Caco-2 (cell line): ENCODE measurements at regions not wholly inside any gene's neighbourhood (a gene's known extent, or its start where the extent isn't known, plus 50 kb on each side); places are given as distances from the start of the nearest gene placed in this dataset.

ENCODE experiments used
- BruUV-seq: library from RNA; stranded (reverse); fragments of 400-500 nt; replicated peaks from 2 replicates; lab custom pipeline; 2021; lab: Mats Ljungman, UMichigan
- CTCF ChIA-PET: fragments of 300-600 bp; sonication (Branson Sonifier 250); formaldehyde crosslinking; loops from one replicate; lab custom pipeline; 2022; ENCODE audit warnings: antibody characterized with exemption; lab: Charles Lee
- POLR2A ChIA-PET: fragments of 300-600 bp; sonication (Branson Sonifier 250); formaldehyde crosslinking; loops from one replicate; lab custom pipeline; 2022; ENCODE audit warnings: antibody characterized with exemption; lab: Charles Lee
- DNase-seq, 2 experiments: peaks; one replicate each; pipeline versions ENCODE4 v3.0.0 to v3.0.0-alpha.2; 2020 to 2022
- H3K27me3 ChIP-seq: replicated peaks from 2 replicates; pipeline ENCODE4 v1.6.0; 2011; ENCODE audit warnings: low read length; ENCODE audit not compliant: control insufficient read depth, insufficient read depth
- H3K36me3 ChIP-seq: 2 replicates; pipeline ENCODE4 v1.5.1; 2011; ENCODE audit warnings: low read length; ENCODE audit not compliant: control insufficient read depth, insufficient read depth
- H3K4me1 ChIP-seq: fragments of 250-450 bp; sonication (Bioruptor Pico); 2 replicates; pipeline ENCODE4 v1.5.1; 2020; ENCODE audit warnings: mild to moderate bottlenecking
- H3K4me3 ChIP-seq: 2 replicates; pipeline ENCODE4 v1.5.1; 2011; ENCODE audit warnings: low read depth, mild to moderate bottlenecking, control low read depth, low read length
- H3K9me3 ChIP-seq: fragments of 250-450 bp; sonication (Bioruptor Pico); 2 replicates; pipeline ENCODE4 v1.5.1; 2020; ENCODE audit warnings: mild to moderate bottlenecking, moderate library complexity
- H3K27ac Mint-ChIP-seq: one replicate; pipeline ENCODE4 v1.8.0; 2022; ENCODE audit warnings: mixed read lengths; ENCODE audit not compliant: unreplicated experiment
- H3K27me3 Mint-ChIP-seq: one replicate; pipeline ENCODE4 v1.8.0; 2022; ENCODE audit warnings: mixed read lengths; ENCODE audit not compliant: insufficient read depth, unreplicated experiment
- H3K36me3 Mint-ChIP-seq: one replicate; pipeline ENCODE4 v1.8.0; 2022; ENCODE audit warnings: mild to moderate bottlenecking, mixed read lengths; ENCODE audit not compliant: insufficient read depth, unreplicated experiment
- H3K4me1 Mint-ChIP-seq: one replicate; pipeline ENCODE4 v1.8.0; 2022; ENCODE audit warnings: low read depth, mixed read lengths; ENCODE audit not compliant: unreplicated experiment
- H3K4me3 Mint-ChIP-seq: one replicate; pipeline ENCODE4 v1.8.0; 2022; ENCODE audit warnings: mild to moderate bottlenecking, moderate library complexity, mixed read lengths; ENCODE audit not compliant: unreplicated experiment
- H3K9me3 Mint-ChIP-seq: one replicate; pipeline ENCODE4 v1.8.0; 2022; ENCODE audit warnings: mixed read lengths; ENCODE audit not compliant: unreplicated experiment
- intact Hi-C: fragments of 100-400 bp; cut with micrococcal nuclease; formaldehyde crosslinking; loops from one replicate; pipeline ENCODE4 v1.10.0; 2022; ENCODE audit not compliant: unreplicated experiment
- TF ChIP-seq, protein P1 (sequence below), 2 experiments: fragments of 200-600 bp in 1 of 2; IDR thresholded peaks; 1 replicate in 1 of 2; 2 replicates in 1 of 2; pipeline versions ENCODE4 v1.5.1 to v1.8.0; 2011 to 2022; ENCODE audit warnings: antibody characterized with exemption in 1 of 2, control low read depth in 1 of 2, inconsistent platforms in 1 of 2, low read depth in 1 of 2, low read length in 1 of 2, mild to moderate bottlenecking in 1 of 2, moderate library complexity in 1 of 2; ENCODE audit not compliant: insufficient read depth in 1 of 2, severe bottlenecking in 1 of 2, unreplicated experiment in 1 of 2

- TF ChIP-seq, protein P1, sequence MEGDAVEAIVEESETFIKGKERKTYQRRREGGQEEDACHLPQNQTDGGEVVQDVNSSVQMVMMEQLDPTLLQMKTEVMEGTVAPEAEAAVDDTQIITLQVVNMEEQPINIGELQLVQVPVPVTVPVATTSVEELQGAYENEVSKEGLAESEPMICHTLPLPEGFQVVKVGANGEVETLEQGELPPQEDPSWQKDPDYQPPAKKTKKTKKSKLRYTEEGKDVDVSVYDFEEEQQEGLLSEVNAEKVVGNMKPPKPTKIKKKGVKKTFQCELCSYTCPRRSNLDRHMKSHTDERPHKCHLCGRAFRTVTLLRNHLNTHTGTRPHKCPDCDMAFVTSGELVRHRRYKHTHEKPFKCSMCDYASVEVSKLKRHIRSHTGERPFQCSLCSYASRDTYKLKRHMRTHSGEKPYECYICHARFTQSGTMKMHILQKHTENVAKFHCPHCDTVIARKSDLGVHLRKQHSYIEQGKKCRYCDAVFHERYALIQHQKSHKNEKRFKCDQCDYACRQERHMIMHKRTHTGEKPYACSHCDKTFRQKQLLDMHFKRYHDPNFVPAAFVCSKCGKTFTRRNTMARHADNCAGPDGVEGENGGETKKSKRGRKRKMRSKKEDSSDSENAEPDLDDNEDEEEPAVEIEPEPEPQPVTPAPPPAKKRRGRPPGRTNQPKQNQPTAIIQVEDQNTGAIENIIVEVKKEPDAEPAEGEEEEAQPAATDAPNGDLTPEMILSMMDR (IDR thresholded peaks at IDR 0.05; ENCODE audit: insufficient read depth in 1 of 2, low read depth in 1 of 2, low read length in 1 of 2, severe bottlenecking in 1 of 2, unreplicated experiment in 1 of 2): no peak
- H3K36me3 Mint-ChIP-seq: no peaks in the 10 kb centered on the region
- Histone ChIP-seq H3K36me3 (no peaks in the 10 kb centered on the region), H3K4me1 (no peaks in the 10 kb centered on the region), H3K27me3 (no peaks in the 10 kb centered on the region; the same call in 1 of the 2 replicates), H3K9me3 (peaks cover 10% of the 10 kb centered on the region), H3K4me3 (no peak overlapping the region)
- POLR2A ChIA-PET: no interaction called here
- no peak overlapping the region for H3K4me3 Mint-ChIP-seq
- no peak overlapping the region for H3K27ac Mint-ChIP-seq
- CTCF ChIA-PET: no interaction called here
- peaks cover 14% of the 10 kb centered on the region for H3K9me3 Mint-ChIP-seq
- no peak for DNase-seq
- BruUV-seq: no TSS peak
- intact Hi-C loops: no loop called here
- H3K4me1 Mint-ChIP-seq: no peaks in the 10 kb centered on the region
- no peaks in the 10 kb centered on the region for H3K27me3 Mint-ChIP-seq
Observed at GRCh38 chr13:21949818-21950429, 279.1 kb downstream of the FGF9 start.

DNA sequence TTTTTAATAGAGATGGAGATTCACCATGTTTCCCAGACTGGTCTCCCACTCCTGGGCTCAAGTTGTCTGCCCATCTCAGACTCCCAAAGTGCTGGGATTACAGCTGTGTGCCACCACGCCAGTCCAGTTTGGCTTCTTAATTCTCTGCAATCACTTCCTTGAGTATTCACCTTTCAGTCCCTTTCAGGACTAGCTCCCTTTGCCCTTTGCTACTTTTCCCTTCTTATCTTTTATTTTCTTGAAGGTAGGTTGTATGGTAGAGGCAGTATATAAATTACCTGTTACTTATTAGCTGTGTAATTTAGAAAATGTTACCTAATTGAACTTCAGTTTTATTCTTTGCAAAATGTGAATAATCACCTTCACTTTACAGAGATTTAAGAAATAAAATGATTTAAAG, 285.8 kb downstream of the FGF9 start:
- peaks cover 2% of the 10 kb centered on the region for H3K9me3 ChIP-seq
- no peak for DNase-seq
- H3K4me1 Mint-ChIP-seq: no peaks in the 10 kb centered on the region
- no peaks in the 10 kb centered on the region for H3K4me1 ChIP-seq
- no TSS peak for BruUV-seq
- no peaks in the 10 kb centered on the region for H3K27me3 ChIP-seq
- no peaks in the 10 kb centered on the region for H3K36me3 ChIP-seq
- no peak overlapping the region for H3K27ac Mint-ChIP-seq
- no peak overlapping the region for H3K4me3 Mint-ChIP-seq
- no peaks in the 10 kb centered on the region for H3K36me3 Mint-ChIP-seq
- H3K4me3 ChIP-seq: no peak overlapping the region
- ChIA-PET POLR2A (no interaction called here), CTCF (no interaction called here)
- TF ChIP-seq, protein P1 (IDR thresholded peaks at IDR 0.05; ENCODE audit: insufficient read depth in 1 of 2, low read depth in 1 of 2, low read length in 1 of 2, severe bottlenecking in 1 of 2, unreplicated experiment in 1 of 2): no peak
- peaks cover 3% of the 10 kb centered on the region for H3K27me3 Mint-ChIP-seq
- peaks cover 45% of the 10 kb centered on the region for H3K9me3 Mint-ChIP-seq
- intact Hi-C loops: no loop called here

GRCh38 chr13:21957833-21958232, 287.0 kb downstream of the FGF9 start:
- BruUV-seq: no TSS peak
- Mint-ChIP-seq H3K36me3 (no peaks in the 10 kb centered on the region), H3K27ac (no peak overlapping the region), H3K9me3 (peaks cover 45% of the 10 kb centered on the region), H3K4me3 (no peak overlapping the region), H3K4me1 (no peaks in the 10 kb centered on the region), H3K27me3 (peaks cover 3% of the 10 kb centered on the region)
- H3K27me3 ChIP-seq: no peaks in the 10 kb centered on the region
- CTCF ChIA-PET: interaction anchor here (0.6 kb wide), 1 partner anchor 37 kb away, joined by 3 read pairs; no protein-coding TSS in a partner anchor
- H3K4me3 ChIP-seq: no peak overlapping the region
- no peaks in the 10 kb centered on the region for H3K36me3 ChIP-seq
- TF ChIP-seq, protein P1 (IDR thresholded peaks at IDR 0.05; ENCODE audit: insufficient read depth in 1 of 2, low read depth in 1 of 2, low read length in 1 of 2, severe bottlenecking in 1 of 2, unreplicated experiment in 1 of 2): no peak
- POLR2A ChIA-PET: no interaction called here
- no peaks in the 10 kb centered on the region for H3K4me1 ChIP-seq
- H3K9me3 ChIP-seq: peaks cover 2% of the 10 kb centered on the region
- DNase-seq: no peak
- intact Hi-C loops: no loop called here
